Loucy (cell line): ENCODE measurements at regions not wholly inside any gene's neighbourhood (a gene's known extent, or its start where the extent isn't known, plus 50 kb on each side); places are given as distances from the start of the nearest gene placed in this dataset.

Experiments
- H2AFZ ChIP-seq: fragments of 200-600 bp; sonication (generic); 2 replicates; pipeline ENCODE4 v1.6.0; 2016; ENCODE audit warnings: antibody characterized with exemption, mild to moderate bottlenecking, low read length, moderate library complexity
- H3F3A ChIP-seq: fragments of 200-600 bp; 2 replicates; pipeline ENCODE4 v1.6.0; 2016; ENCODE audit warnings: antibody characterized with exemption, low read depth, mild to moderate bottlenecking
- H3K27me3 ChIP-seq: fragments of 200-600 bp; sonication (generic); 2 replicates; pipeline ENCODE4 v1.6.1; 2014; ENCODE audit warnings: low read length, mild to moderate bottlenecking; ENCODE audit not compliant: insufficient read depth, poor library complexity, severe bottlenecking
- H3K36me3 ChIP-seq: fragments of 200-600 bp; sonication (generic); 2 replicates; pipeline ENCODE4 v1.6.1; 2016; ENCODE audit warnings: low read length; ENCODE audit not compliant: insufficient read depth
- H3K4me1 ChIP-seq: fragments of 200-600 bp; sonication (generic); 2 replicates; pipeline ENCODE4 v1.5.1; 2014; ENCODE audit warnings: low read length, mild to moderate bottlenecking; ENCODE audit not compliant: insufficient read depth, poor library complexity, severe bottlenecking
- H3K4me2 ChIP-seq: fragments of 200-600 bp; sonication (generic); 2 replicates; pipeline ENCODE4 v1.6.0; 2014; ENCODE audit warnings: antibody characterized with exemption, low read length, low read depth, mild to moderate bottlenecking; ENCODE audit not compliant: poor library complexity, severe bottlenecking
- H3K4me3 ChIP-seq: fragments of 200-600 bp; sonication (generic); 2 replicates; pipeline ENCODE4 v1.5.1; 2014; ENCODE audit warnings: low read length, mild to moderate bottlenecking, mixed read lengths; ENCODE audit not compliant: poor library complexity, severe bottlenecking
- H3K79me2 ChIP-seq: fragments of 200-600 bp; sonication (generic); 2 replicates; pipeline ENCODE4 v1.6.1; 2014; ENCODE audit warnings: low read length; ENCODE audit not compliant: insufficient read depth
- H3K9ac ChIP-seq: fragments of 200-600 bp; sonication (generic); 2 replicates; pipeline ENCODE4 v1.6.0; 2014; ENCODE audit warnings: mild to moderate bottlenecking, low read depth, low read length, moderate library complexity; ENCODE audit not compliant: poor library complexity, severe bottlenecking
- H3K9me2 ChIP-seq: fragments of 200-600 bp; sonication (generic); replicated peaks from 2 replicates; pipeline ENCODE4 v1.6.1; 2016; ENCODE audit warnings: low read depth, low read length, mixed read lengths
- H3K9me3 ChIP-seq: fragments of 200-600 bp; sonication (generic); 2 replicates; pipeline ENCODE4 v1.6.1; 2014; ENCODE audit warnings: mild to moderate bottlenecking, antibody characterized with exemption, low read length, low read depth; ENCODE audit not compliant: insufficient read depth
- H4K20me1 ChIP-seq: fragments of 200-600 bp; sonication (generic); 2 replicates; pipeline ENCODE4 v1.6.0; 2014; ENCODE audit warnings: antibody characterized with exemption, low read length, mild to moderate bottlenecking; ENCODE audit not compliant: insufficient read depth, poor library complexity, severe bottlenecking
- CTCF ChIP-seq: fragments of 200-600 bp; sonication (generic); conservative IDR thresholded peaks from 2 replicates; pipeline ENCODE4 v1.5.1; 2014; ENCODE audit warnings: mild to moderate bottlenecking, antibody characterized with exemption, low read length
- EZH2phosphoT487 ChIP-seq: fragments of 200-600 bp; IDR thresholded peaks from 2 replicates; pipeline ENCODE4 v1.6.1; 2018; ENCODE audit warnings: antibody characterized with exemption, mild to moderate bottlenecking, moderate library complexity, borderline replicate concordance

GRCh38 chr21:39120876-39121599 lies 62.2 kb downstream of the PSMG1 start:
- no peaks in the 10 kb centered on the region for H3K9me3 ChIP-seq
- H3K4me3 ChIP-seq = no peak overlapping the region
- H3K4me1 ChIP-seq = peaks cover 8% of the 10 kb centered on the region
- no peaks in the 10 kb centered on the region for H3F3A ChIP-seq
- no peak overlapping the region for H2AFZ ChIP-seq
- TF ChIP-seq EZH2phosphoT487 (no peak), CTCF (no peak)
- no peaks in the 10 kb centered on the region for H3K27me3 ChIP-seq
- H3K9me2 ChIP-seq = no peaks in the 10 kb centered on the region
- no peaks in the 10 kb centered on the region for H4K20me1 ChIP-seq
- no peaks in the 10 kb centered on the region for H3K36me3 ChIP-seq
- no peak overlapping the region for H3K4me2 ChIP-seq
- no peaks in the 10 kb centered on the region for H3K79me2 ChIP-seq
- no peak overlapping the region for H3K9ac ChIP-seq

- H3K79me2 ChIP-seq = no peaks in the 10 kb centered on the region
- no peaks in the 10 kb centered on the region for H4K20me1 ChIP-seq
- H3K36me3 ChIP-seq = no peaks in the 10 kb centered on the region
- H3F3A ChIP-seq = no peaks in the 10 kb centered on the region
- H3K9me2 ChIP-seq = no peaks in the 10 kb centered on the region
- H2AFZ ChIP-seq = no peak overlapping the region
- H3K27me3 ChIP-seq = no peaks in the 10 kb centered on the region
- H3K9ac ChIP-seq = no peak overlapping the region
- no peak overlapping the region for H3K4me2 ChIP-seq
- no peaks in the 10 kb centered on the region for H3K9me3 ChIP-seq
- no peak for TF ChIP-seq CTCF
- TF ChIP-seq EZH2phosphoT487 = no peak
- peaks cover 8% of the 10 kb centered on the region for H3K4me1 ChIP-seq
- no peak overlapping the region for H3K4me3 ChIP-seq
Observed at GRCh38 chr21:39119891-39120290, 63.4 kb downstream of the PSMG1 start.

GRCh38 chr21:39118604-39119215 lies 64.5 kb downstream of the PSMG1 start:
- Histone ChIP-seq H3K9me3 (no peaks in the 10 kb centered on the region), H2AFZ (no peak overlapping the region), H3K9ac (no peak overlapping the region), H3K4me1 (peaks cover 8% of the 10 kb centered on the region), H3K9me2 (no peaks in the 10 kb centered on the region), H3F3A (no peaks in the 10 kb centered on the region), H3K79me2 (no peaks in the 10 kb centered on the region), H3K36me3 (no peaks in the 10 kb centered on the region), H3K4me3 (no peak overlapping the region), H4K20me1 (no peaks in the 10 kb centered on the region), H3K4me2 (no peak overlapping the region), H3K27me3 (no peaks in the 10 kb centered on the region)
- TF ChIP-seq EZH2phosphoT487 = no peak
- no peak for TF ChIP-seq CTCF
